ENCODE measurements at regions not wholly inside any gene's neighbourhood (a gene's known extent, or its start where the extent isn't known, plus 50 kb on each side); places are given as distances from the start of the nearest gene placed in this dataset.

GRCh38 chr12:127813147-127813546, 453.8 kb upstream of the TMEM132C start:
- TF ChIP-seq, protein P1, sequence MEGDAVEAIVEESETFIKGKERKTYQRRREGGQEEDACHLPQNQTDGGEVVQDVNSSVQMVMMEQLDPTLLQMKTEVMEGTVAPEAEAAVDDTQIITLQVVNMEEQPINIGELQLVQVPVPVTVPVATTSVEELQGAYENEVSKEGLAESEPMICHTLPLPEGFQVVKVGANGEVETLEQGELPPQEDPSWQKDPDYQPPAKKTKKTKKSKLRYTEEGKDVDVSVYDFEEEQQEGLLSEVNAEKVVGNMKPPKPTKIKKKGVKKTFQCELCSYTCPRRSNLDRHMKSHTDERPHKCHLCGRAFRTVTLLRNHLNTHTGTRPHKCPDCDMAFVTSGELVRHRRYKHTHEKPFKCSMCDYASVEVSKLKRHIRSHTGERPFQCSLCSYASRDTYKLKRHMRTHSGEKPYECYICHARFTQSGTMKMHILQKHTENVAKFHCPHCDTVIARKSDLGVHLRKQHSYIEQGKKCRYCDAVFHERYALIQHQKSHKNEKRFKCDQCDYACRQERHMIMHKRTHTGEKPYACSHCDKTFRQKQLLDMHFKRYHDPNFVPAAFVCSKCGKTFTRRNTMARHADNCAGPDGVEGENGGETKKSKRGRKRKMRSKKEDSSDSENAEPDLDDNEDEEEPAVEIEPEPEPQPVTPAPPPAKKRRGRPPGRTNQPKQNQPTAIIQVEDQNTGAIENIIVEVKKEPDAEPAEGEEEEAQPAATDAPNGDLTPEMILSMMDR (IDR thresholded peaks at IDR 0.05; ENCODE audit: low read depth, low read length, missing control alignments): no peak
- H3K4me3 ChIP-seq (replicated peaks; ENCODE audit: low read depth, low read length): no peak overlapping the region
- DNase-seq (ENCODE audit: extremely low read depth, low read depth): no peak

- TF ChIP-seq, protein P1 (IDR thresholded peaks at IDR 0.05; ENCODE audit: low read depth, low read length, missing control alignments): no peak
- H3K4me3 ChIP-seq (replicated peaks; ENCODE audit: low read depth, low read length): no peak overlapping the region
- no peak for DNase-seq (ENCODE audit: extremely low read depth, low read depth)
Measured at GRCh38 chr12:127819056-127819455, 447.9 kb upstream of the TMEM132C start.

DNA sequence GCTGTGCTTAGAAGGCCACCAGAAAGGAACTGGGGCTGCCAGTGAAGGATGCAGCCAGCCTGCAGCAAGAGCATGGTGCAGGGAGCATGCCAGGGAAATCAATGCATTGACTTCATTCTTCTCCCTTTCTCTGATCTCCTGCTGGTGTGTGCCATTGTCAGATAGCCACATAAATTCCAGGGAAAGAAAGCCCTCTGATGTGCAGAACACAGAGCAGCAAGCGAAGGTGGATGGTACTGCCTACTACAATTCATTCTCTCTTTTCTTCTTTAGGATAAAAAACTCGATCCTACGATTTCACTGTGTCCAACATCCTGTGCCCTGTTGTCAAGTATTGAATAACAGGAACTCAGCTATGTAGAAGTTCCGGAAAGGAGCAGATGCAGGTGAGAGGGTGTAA, 446.7 kb upstream of the TMEM132C start:
- no peak for DNase-seq (ENCODE audit: extremely low read depth, low read depth)
- TF ChIP-seq, protein P1 (IDR thresholded peaks at IDR 0.05; ENCODE audit: low read depth, low read length, missing control alignments): no peak
- H3K4me3 ChIP-seq (replicated peaks; ENCODE audit: low read depth, low read length): no peak overlapping the region

- DNase-seq (ENCODE audit: extremely low read depth, low read depth): no peak
- no peak overlapping the region for H3K4me3 ChIP-seq (replicated peaks; ENCODE audit: low read depth, low read length)
- TF ChIP-seq, protein P1 (IDR thresholded peaks at IDR 0.05; ENCODE audit: low read depth, low read length, missing control alignments): no peak
Measured at GRCh38 chr12:127820846-127821245, 446.1 kb upstream of the TMEM132C start.

DNA sequence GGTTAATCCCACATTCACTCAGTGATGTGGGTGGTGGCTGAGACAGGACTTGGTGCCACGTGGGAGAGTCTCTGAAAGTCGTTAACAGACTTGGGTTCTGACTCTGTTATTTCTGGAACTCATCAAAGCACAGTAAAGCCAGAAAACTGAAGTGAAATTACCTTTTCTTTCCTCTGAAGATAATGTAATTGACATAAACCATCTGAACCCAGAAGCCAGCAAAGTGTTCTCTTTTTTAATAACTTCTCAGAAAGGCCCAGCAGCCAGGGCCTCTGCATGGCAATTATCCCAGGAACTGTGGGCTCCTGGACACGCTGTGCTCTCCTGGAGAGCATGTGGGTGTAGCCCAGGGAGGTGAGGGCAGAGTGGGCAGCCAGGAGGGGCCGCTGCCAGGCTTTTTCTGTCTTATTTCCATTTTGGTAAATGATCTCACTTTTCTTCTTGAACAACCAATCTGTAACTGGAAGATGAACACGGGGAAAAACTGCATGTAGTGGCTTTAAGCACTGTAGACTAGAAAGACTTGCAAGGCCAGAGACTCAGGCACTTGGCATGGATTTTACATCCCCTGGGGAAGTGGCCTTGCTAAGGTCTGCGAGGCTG, 444.1 kb upstream of the TMEM132C start:
- no peak overlapping the region for H3K4me3 ChIP-seq (replicated peaks; ENCODE audit: low read depth, low read length)
- no peak for DNase-seq (ENCODE audit: extremely low read depth, low read depth)
- TF ChIP-seq, protein P1 (IDR thresholded peaks at IDR 0.05; ENCODE audit: low read depth, low read length, missing control alignments): no peak

GRCh38 chr12:127823801-127824200, 443.2 kb upstream of the TMEM132C start:
- H3K4me3 ChIP-seq (replicated peaks; ENCODE audit: low read depth, low read length): no peak overlapping the region
- DNase-seq (ENCODE audit: extremely low read depth, low read depth): no peak
- TF ChIP-seq, protein P1 (IDR thresholded peaks at IDR 0.05; ENCODE audit: low read depth, low read length, missing control alignments): no peak
